Upper lobe of left lung (tissue), 6 donors: ENCODE measurements at regions not wholly inside any gene's neighbourhood (a gene's known extent, or its start where the extent isn't known, plus 50 kb on each side); places are given as distances from the start of the nearest gene placed in this dataset.

ENCODE experiments used
- ATAC-seq, 2 donors: fragments of 200-7000 bp; cut with Tn5 transposase; one replicate each; pipeline ENCODE4 v1.9.1; 2022; ENCODE audit warnings: mild to moderate bottlenecking in 2 of 2, moderate library complexity in 2 of 2; ENCODE audit not compliant: low FRiP score in 2 of 2
- DNase-seq, 2 donors: peaks; one replicate each; pipeline ENCODE4 v3.0.0-alpha.2; 2019 to 2020
- H3K27ac ChIP-seq, 4 donors: fragments of 200-600 bp; sonication (generic); one replicate each; pipeline ENCODE4 v1.5.1; 2016 to 2019
- H3K27me3 ChIP-seq, 4 donors: fragments of 200-600 bp; sonication (generic); one replicate each; pipeline ENCODE4 v1.5.1; 2017 to 2019
- H3K36me3 ChIP-seq, 4 donors: fragments of 200-600 bp; sonication (generic); one replicate each; pipeline ENCODE4 v1.5.1; 2016 to 2019
- H3K4me1 ChIP-seq, 4 donors: fragments of 200-600 bp; sonication (generic); one replicate each; pipeline ENCODE4 v1.5.1; 2018 to 2019
- H3K4me3 ChIP-seq, 4 donors: fragments of 200-600 bp; sonication (generic); one replicate each; pipeline ENCODE4 v1.5.1; 2017 to 2019; ENCODE audit warnings: mild to moderate bottlenecking in 2 of 4, moderate library complexity in 1 of 4
- H3K9me3 ChIP-seq, 4 donors: fragments of 200-600 bp; sonication (generic); one replicate each; pipeline ENCODE4 v1.5.1; 2018 to 2019
- CTCF ChIP-seq, 6 experiments: fragments of 450-650 bp in 4 of 6; fragments of 200-600 bp in 2 of 6; sonication (generic) in 2 of 6; IDR thresholded peaks; one replicate each; pipeline ENCODE4 v1.5.1; 2016 to 2019; ENCODE audit warnings: antibody characterized with exemption in 6 of 6
- EP300 ChIP-seq, 4 donors: sonication (generic); formaldehyde crosslinking; IDR thresholded peaks; one replicate each; pipeline ENCODE4 v1.5.1; 2017; ENCODE audit warnings: antibody characterized with exemption in 4 of 4, control low read depth in 2 of 4
- POLR2A ChIP-seq, 4 donors: fragments of 450-650 bp; IDR thresholded peaks; one replicate each; pipeline ENCODE4 v1.5.1; 2016 to 2017; ENCODE audit warnings: antibody characterized with exemption in 4 of 4, mild to moderate bottlenecking in 2 of 4
- POLR2AphosphoS5 ChIP-seq, 2 donors: sonication (generic); formaldehyde crosslinking; IDR thresholded peaks; one replicate each; pipeline ENCODE4 v1.5.1; 2017; ENCODE audit warnings: antibody characterized with exemption in 2 of 2
- WGBS, 2 donors: methylation state at CpG; one replicate each; pipeline ENCODE4 v1.1.5; 2017 to 2018; 5-methylcytosine and 5-hydroxymethylcytosine counted together
- donor health status: DM: no; HTN: no; CAD: no; lungs with moderate emphysema.
- donor health status: DM: no; HTN: yes; CAD: no; lungs with severe emphysema.

- ATAC-seq = peak; percentile 49 to 74
- DNase-seq = peak; percentile 57 to 81
- no peaks in the 10 kb centered on the region for H3K9me3 ChIP-seq
- peaks cover 17 to 22% (median 18%) of the 10 kb centered on the region in 4 donors for H3K4me1 ChIP-seq
- peak overlapping the region in 1 of 4 donors; percentile 11 for H3K4me3 ChIP-seq
- no peaks in the 10 kb centered on the region for H3K36me3 ChIP-seq
- peak overlapping the region; percentile 54 to 78 (median 56) for H3K27ac ChIP-seq
- WGBS, 2 donors = 44 to 53% methylated on average over 25 to 26 of the region's 26 CpGs
- TF ChIP-seq EP300 (IDR thresholded peaks at IDR 0.05) = no peak
- no peak for TF ChIP-seq POLR2AphosphoS5 (IDR thresholded peaks at IDR 0.05)
- TF ChIP-seq CTCF (IDR thresholded peaks at IDR 0.05) = no peak
- TF ChIP-seq POLR2A (IDR thresholded peaks at IDR 0.05) = no peak
- H3K27me3 ChIP-seq = no peaks in the 10 kb centered on the region
Observed at GRCh38 chr10:3424111-3424851, 251.7 kb upstream of the PITRM1 start.

- TF ChIP-seq POLR2A (IDR thresholded peaks at IDR 0.05) (no peak), EP300 (IDR thresholded peaks at IDR 0.05) (no peak), POLR2AphosphoS5 (IDR thresholded peaks at IDR 0.05) (no peak), CTCF (IDR thresholded peaks at IDR 0.05) (no peak)
- H3K27ac ChIP-seq = peak overlapping the region in 2 of 4 donors; percentile 54
- H3K4me3 ChIP-seq = no peak overlapping the region
- H3K9me3 ChIP-seq = no peaks in the 10 kb centered on the region
- DNase-seq (peak in 1 of 2 donors; percentile 56), ATAC-seq (no peak)
- peaks cover 17 to 22% (median 18%) of the 10 kb centered on the region in 4 donors for H3K4me1 ChIP-seq
- 80 to 88% methylated on average over 14 of the region's 14 CpGs for WGBS, 2 donors
- no peaks in the 10 kb centered on the region for H3K27me3 ChIP-seq
- H3K36me3 ChIP-seq = no peaks in the 10 kb centered on the region
Observed at GRCh38 chr10:3423384-3423783, 250.8 kb upstream of the PITRM1 start.

- ATAC-seq = no peak
- Histone ChIP-seq H3K4me3 (no peak overlapping the region), H3K27me3 (no peaks in the 10 kb centered on the region), H3K9me3 (no peaks in the 10 kb centered on the region), H3K27ac (no peak overlapping the region), H3K36me3 (no peaks in the 10 kb centered on the region), H3K4me1 (peaks cover 17 to 22% (median 18%) of the 10 kb centered on the region in 4 donors)
- DNase-seq = no peak
- 76 to 79% methylated on average over 8 of the region's 8 CpGs for WGBS, 2 donors
- TF ChIP-seq POLR2A (IDR thresholded peaks at IDR 0.05) = no peak
- no peak for TF ChIP-seq EP300 (IDR thresholded peaks at IDR 0.05)
- TF ChIP-seq CTCF (IDR thresholded peaks at IDR 0.05) = no peak
- no peak for TF ChIP-seq POLR2AphosphoS5 (IDR thresholded peaks at IDR 0.05)
Observed at GRCh38 chr10:3422282-3422681, 249.7 kb upstream of the PITRM1 start.

GRCh38 chr10:3421537-3422257 lies 249.1 kb upstream of the PITRM1 start:
- Histone ChIP-seq H3K27me3 (no peaks in the 10 kb centered on the region), H3K9me3 (no peaks in the 10 kb centered on the region), H3K27ac (no peak overlapping the region), H3K4me3 (no peak overlapping the region), H3K4me1 (peaks cover 15 to 20% (median 18%) of the 10 kb centered on the region in 4 donors), H3K36me3 (no peaks in the 10 kb centered on the region)
- ATAC-seq (peak in 1 of 2 donors; percentile 52), DNase-seq (peak in 1 of 2 donors; percentile 58)
- TF ChIP-seq CTCF (IDR thresholded peaks at IDR 0.05) (no peak), EP300 (IDR thresholded peaks at IDR 0.05) (no peak), POLR2AphosphoS5 (IDR thresholded peaks at IDR 0.05) (no peak), POLR2A (IDR thresholded peaks at IDR 0.05) (no peak)
- 68 to 71% methylated on average over 15 to 16 of the region's 16 CpGs for WGBS, 2 donors
